ENCODE measurements at regions not wholly inside any gene's neighbourhood (a gene's known extent, or its start where the extent isn't known, plus 50 kb on each side); places are given as distances from the start of the nearest gene placed in this dataset.

DNA sequence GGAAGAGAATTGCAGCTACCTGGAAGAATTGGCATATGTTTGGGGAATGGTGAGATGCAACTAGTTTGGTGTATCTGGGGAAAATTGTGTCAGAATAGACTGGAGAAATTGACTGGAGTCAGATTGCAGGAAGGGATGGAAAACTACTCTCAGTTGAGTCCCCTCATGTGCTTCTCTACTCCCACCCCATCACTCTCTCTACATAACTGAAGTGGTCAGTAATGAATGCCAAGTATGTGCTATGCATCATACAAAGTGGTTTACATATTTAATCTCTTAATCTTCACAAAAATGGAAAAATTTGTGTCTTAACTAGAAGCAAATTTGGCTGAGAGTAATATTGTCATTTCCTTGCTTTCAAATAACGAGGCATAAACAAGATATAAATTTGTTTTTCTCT is 146.4 kb upstream of the TNC start:
- no peak for TF ChIP-seq ZNF416 (CRISPR knock-in tag; IDR thresholded peaks at IDR 0.05)
- no peak for TF ChIP-seq ZNF232 (CRISPR knock-in tag; IDR thresholded peaks at IDR 0.05)
- TF ChIP-seq, protein P1, sequence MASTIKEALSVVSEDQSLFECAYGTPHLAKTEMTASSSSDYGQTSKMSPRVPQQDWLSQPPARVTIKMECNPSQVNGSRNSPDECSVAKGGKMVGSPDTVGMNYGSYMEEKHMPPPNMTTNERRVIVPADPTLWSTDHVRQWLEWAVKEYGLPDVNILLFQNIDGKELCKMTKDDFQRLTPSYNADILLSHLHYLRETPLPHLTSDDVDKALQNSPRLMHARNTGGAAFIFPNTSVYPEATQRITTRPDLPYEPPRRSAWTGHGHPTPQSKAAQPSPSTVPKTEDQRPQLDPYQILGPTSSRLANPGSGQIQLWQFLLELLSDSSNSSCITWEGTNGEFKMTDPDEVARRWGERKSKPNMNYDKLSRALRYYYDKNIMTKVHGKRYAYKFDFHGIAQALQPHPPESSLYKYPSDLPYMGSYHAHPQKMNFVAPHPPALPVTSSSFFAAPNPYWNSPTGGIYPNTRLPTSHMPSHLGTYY (CRISPR knock-in tag; IDR thresholded peaks at IDR 0.05), result no peak
- no peak for TF ChIP-seq SP1 (CRISPR knock-in tag; conservative IDR thresholded peaks at IDR 0.05)
- TF ChIP-seq SMAD3 (CRISPR knock-in tag; IDR thresholded peaks at IDR 0.05; ENCODE audit: borderline replicate concordance), result no peak
- no peak for TF ChIP-seq GTF2I (CRISPR knock-in tag; conservative IDR thresholded peaks at IDR 0.05)
- TF ChIP-seq CREB1 (CRISPR knock-in tag; IDR thresholded peaks at IDR 0.05), result no peak
- TF ChIP-seq, protein P2, sequence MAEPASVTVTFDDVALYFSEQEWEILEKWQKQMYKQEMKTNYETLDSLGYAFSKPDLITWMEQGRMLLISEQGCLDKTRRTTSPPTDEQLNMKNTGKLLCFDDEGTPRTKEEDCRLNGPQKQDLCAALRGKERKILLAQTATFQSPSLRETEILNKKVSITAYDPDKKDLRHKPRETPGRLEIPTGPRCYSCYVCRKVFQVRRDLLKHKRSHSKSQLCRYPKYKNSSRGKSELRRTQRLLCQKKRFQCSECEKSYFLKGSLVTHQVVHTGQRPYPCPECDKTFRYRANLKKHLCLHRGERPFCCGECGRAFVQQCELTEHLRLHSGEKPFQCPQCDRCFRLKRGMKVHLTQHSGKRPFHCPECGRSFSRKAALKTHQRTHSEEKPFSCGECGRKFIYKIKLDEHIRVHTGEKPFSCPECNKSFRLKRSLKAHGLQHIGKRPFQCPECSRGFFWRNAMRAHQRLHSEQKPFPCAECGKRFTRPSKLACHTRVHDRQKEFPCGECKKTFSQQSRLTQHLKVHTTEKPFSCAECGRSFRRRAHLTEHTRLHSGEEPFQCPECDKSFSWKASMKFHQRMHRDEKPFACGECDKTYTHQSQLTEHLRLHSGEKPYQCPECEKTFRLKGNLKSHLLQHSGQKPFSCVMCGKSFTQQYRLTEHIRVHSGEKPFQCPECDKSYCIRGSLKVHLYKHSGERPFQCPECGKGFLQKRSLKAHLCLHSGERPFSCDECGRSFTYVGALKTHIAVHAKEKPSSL (CRISPR knock-in tag; conservative IDR thresholded peaks at IDR 0.05), result no peak
- TF ChIP-seq, protein P3, sequence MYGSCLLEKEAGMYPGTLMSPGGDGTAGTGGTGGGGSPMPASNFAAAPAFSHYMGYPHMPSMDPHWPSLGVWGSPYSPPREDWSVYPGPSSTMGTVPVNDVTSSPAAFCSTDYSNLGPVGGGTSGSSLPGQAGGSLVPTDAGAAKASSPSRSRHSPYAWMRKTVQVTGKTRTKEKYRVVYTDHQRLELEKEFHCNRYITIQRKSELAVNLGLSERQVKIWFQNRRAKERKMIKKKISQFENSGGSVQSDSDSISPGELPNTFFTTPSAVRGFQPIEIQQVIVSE (CRISPR knock-in tag; IDR thresholded peaks at IDR 0.05; ENCODE audit: borderline replicate concordance), result no peak
- no peak for TF ChIP-seq CBFB (CRISPR knock-in tag; IDR thresholded peaks at IDR 0.05; ENCODE audit: low read depth)
- no peak for TF ChIP-seq NR1H2 (CRISPR knock-in tag; IDR thresholded peaks at IDR 0.05)
- TF ChIP-seq, protein P4, sequence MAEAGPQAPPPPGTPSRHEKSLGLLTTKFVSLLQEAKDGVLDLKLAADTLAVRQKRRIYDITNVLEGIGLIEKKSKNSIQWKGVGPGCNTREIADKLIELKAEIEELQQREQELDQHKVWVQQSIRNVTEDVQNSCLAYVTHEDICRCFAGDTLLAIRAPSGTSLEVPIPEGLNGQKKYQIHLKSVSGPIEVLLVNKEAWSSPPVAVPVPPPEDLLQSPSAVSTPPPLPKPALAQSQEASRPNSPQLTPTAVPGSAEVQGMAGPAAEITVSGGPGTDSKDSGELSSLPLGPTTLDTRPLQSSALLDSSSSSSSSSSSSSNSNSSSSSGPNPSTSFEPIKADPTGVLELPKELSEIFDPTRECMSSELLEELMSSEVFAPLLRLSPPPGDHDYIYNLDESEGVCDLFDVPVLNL (CRISPR knock-in tag; IDR thresholded peaks at IDR 0.05; ENCODE audit: borderline replicate concordance, low read depth), result no peak
- no peak for TF ChIP-seq FOXK1 (CRISPR knock-in tag; IDR thresholded peaks at IDR 0.05)
- TF ChIP-seq FOXJ3 (CRISPR knock-in tag; IDR thresholded peaks at IDR 0.05; ENCODE audit: borderline replicate concordance), result no peak
- TF ChIP-seq ZNF263 (CRISPR knock-in tag; IDR thresholded peaks at IDR 0.05; ENCODE audit: low read depth), result no peak
- no peak for TF ChIP-seq MYBL2 (CRISPR knock-in tag; IDR thresholded peaks at IDR 0.05)
- TF ChIP-seq, protein P5, sequence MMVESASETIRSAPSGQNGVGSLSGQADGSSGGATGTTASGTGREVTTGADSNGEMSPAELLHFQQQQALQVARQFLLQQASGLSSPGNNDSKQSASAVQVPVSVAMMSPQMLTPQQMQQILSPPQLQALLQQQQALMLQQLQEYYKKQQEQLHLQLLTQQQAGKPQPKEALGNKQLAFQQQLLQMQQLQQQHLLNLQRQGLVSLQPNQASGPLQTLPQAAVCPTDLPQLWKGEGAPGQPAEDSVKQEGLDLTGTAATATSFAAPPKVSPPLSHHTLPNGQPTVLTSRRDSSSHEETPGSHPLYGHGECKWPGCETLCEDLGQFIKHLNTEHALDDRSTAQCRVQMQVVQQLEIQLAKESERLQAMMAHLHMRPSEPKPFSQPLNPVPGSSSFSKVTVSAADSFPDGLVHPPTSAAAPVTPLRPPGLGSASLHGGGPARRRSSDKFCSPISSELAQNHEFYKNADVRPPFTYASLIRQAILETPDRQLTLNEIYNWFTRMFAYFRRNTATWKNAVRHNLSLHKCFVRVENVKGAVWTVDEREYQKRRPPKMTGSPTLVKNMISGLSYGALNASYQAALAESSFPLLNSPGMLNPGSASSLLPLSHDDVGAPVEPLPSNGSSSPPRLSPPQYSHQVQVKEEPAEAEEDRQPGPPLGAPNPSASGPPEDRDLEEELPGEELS (CRISPR knock-in tag; IDR thresholded peaks at IDR 0.05), result no peak
- TF ChIP-seq, protein P6, sequence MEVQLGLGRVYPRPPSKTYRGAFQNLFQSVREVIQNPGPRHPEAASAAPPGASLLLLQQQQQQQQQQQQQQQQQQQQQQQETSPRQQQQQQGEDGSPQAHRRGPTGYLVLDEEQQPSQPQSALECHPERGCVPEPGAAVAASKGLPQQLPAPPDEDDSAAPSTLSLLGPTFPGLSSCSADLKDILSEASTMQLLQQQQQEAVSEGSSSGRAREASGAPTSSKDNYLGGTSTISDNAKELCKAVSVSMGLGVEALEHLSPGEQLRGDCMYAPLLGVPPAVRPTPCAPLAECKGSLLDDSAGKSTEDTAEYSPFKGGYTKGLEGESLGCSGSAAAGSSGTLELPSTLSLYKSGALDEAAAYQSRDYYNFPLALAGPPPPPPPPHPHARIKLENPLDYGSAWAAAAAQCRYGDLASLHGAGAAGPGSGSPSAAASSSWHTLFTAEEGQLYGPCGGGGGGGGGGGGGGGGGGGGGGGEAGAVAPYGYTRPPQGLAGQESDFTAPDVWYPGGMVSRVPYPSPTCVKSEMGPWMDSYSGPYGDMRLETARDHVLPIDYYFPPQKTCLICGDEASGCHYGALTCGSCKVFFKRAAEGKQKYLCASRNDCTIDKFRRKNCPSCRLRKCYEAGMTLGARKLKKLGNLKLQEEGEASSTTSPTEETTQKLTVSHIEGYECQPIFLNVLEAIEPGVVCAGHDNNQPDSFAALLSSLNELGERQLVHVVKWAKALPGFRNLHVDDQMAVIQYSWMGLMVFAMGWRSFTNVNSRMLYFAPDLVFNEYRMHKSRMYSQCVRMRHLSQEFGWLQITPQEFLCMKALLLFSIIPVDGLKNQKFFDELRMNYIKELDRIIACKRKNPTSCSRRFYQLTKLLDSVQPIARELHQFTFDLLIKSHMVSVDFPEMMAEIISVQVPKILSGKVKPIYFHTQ (CRISPR knock-in tag; IDR thresholded peaks at IDR 0.05), result no peak
- TF ChIP-seq, protein P7, sequence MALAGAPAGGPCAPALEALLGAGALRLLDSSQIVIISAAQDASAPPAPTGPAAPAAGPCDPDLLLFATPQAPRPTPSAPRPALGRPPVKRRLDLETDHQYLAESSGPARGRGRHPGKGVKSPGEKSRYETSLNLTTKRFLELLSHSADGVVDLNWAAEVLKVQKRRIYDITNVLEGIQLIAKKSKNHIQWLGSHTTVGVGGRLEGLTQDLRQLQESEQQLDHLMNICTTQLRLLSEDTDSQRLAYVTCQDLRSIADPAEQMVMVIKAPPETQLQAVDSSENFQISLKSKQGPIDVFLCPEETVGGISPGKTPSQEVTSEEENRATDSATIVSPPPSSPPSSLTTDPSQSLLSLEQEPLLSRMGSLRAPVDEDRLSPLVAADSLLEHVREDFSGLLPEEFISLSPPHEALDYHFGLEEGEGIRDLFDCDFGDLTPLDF (CRISPR knock-in tag; IDR thresholded peaks at IDR 0.05), result no peak
- TF ChIP-seq NFATC4 (CRISPR knock-in tag; IDR thresholded peaks at IDR 0.05), result no peak
- no peaks in the 10 kb centered on the region for H3K4me1 Mint-ChIP-seq
- ATAC-seq, result no peak
- no peak for DNase-seq (ENCODE audit: low spot score)
- H3K36me3 Mint-ChIP-seq, result no peaks in the 10 kb centered on the region
- ChIA-PET POLR2A (no interaction called here), CTCF (no interaction called here)
- no peak overlapping the region for H3K27ac Mint-ChIP-seq
- H3K4me3 Mint-ChIP-seq, result no peak overlapping the region
- H3K9me3 Mint-ChIP-seq, result peaks cover 3% of the 10 kb centered on the region; the same call in 1 of the 2 replicates
- H3K27me3 Mint-ChIP-seq (ENCODE audit: low read depth), result no peaks in the 10 kb centered on the region
